Effector memory CD4-positive, alpha-beta T cell (primary cell): ENCODE measurements at regions not wholly inside any gene's neighbourhood (a gene's known extent, or its start where the extent isn't known, plus 50 kb on each side); places are given as distances from the start of the nearest gene placed in this dataset.

ENCODE experiments used
- DNase-seq, 3 donors: peaks; one replicate each; pipeline ENCODE4 v3.0.0-alpha.2; 2020
- H3K27ac ChIP-seq: 2 replicates; pipeline ENCODE4 v1.7.0; 2013; ENCODE audit warnings: mild to moderate bottlenecking, low read length, moderate library complexity; ENCODE audit not compliant: insufficient read depth, poor library complexity, severe bottlenecking
- H3K27me3 ChIP-seq: replicated peaks from 2 replicates; pipeline ENCODE4 v1.7.0; 2013; ENCODE audit warnings: mild to moderate bottlenecking, low read length; ENCODE audit not compliant: insufficient read depth, control insufficient read depth, poor library complexity, severe bottlenecking
- H3K36me3 ChIP-seq: 2 replicates; pipeline ENCODE4 v1.7.0; 2013; ENCODE audit warnings: mild to moderate bottlenecking, low read length, moderate library complexity; ENCODE audit not compliant: control insufficient read depth, insufficient read depth
- H3K4me1 ChIP-seq: 2 replicates; pipeline ENCODE4 v1.7.0; 2013; ENCODE audit warnings: low read length, mild to moderate bottlenecking; ENCODE audit not compliant: control insufficient read depth, insufficient read depth, poor library complexity, severe bottlenecking
- H3K4me3 ChIP-seq: 2 replicates; pipeline ENCODE4 v1.7.0; 2013; ENCODE audit warnings: low read length, low read depth, mild to moderate bottlenecking; ENCODE audit not compliant: insufficient read depth, poor library complexity, severe bottlenecking
- H3K9me3 ChIP-seq: 2 replicates; pipeline ENCODE4 v1.7.0; 2013; ENCODE audit warnings: mild to moderate bottlenecking, low read length, moderate library complexity; ENCODE audit not compliant: control insufficient read depth

DNA sequence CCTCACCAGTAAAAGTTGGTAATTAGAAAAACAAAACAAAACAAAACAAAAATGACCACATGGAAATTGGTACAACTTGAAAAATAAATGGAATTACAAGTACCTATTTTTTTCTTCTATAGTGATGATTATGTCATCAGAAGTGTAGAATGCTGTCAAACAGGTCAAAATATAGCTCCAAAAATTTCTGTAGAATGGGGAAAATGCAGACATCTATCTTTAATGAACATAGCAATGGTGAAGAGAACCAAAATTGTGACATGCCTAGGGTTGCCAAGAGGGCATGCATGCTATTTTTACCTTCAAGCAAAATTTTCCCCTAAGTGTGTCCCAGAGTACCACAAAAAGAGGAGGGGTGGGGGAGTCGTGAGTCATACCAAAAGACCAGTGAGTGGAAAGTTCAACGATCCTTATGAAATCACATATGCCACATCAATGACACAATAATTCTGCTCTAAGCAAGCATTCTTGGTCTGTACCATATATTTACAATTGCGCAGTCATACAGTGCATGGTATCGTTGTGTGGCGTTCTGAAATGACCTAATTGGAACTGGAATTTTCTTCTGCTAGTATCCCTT lies 1436.4 kb downstream of the SUCLG1 start:
- no peak for DNase-seq
- Histone ChIP-seq H3K27me3 (no peaks in the 10 kb centered on the region), H3K27ac (no peak overlapping the region), H3K4me3 (no peak overlapping the region), H3K36me3 (no peaks in the 10 kb centered on the region), H3K4me1 (no peaks in the 10 kb centered on the region), H3K9me3 (no peaks in the 10 kb centered on the region)

DNA sequence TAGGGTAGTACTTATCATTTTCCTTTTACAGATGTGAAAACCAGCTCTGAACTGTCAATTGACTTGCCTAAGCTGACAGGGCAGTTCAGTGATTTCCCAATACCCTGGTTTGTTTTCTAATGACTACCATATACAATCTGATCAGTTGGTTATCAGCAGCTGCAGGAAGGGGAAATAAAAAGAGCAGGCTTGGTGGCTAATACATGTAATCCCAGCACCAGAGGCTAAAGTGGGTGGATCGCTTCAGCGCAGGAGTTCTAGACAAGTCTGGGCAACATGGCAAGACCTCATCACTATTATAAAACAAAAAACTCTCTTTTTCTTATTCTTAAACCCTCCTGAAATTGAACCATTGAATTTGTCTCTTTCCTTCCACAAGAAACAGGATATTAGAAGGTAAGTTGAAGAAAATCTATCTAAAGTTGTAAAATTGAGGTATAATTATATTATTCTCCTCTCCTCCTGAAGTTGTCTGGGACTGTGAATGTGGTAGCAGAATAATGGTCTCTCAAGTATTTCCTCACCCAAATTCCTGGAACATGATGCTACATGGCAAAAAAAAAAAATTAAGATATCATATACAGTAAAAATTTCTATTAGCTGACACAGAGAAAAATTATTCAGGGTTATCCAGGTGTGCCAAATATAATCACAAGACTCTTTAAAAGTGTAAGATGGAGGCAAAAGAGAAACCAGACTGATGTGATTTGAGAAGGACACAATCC lies 1441.6 kb downstream of the SUCLG1 start:
- H3K27ac ChIP-seq = no peak overlapping the region
- no peaks in the 10 kb centered on the region for H3K4me1 ChIP-seq
- H3K27me3 ChIP-seq = no peaks in the 10 kb centered on the region
- no peaks in the 10 kb centered on the region for H3K9me3 ChIP-seq
- no peak for DNase-seq
- H3K4me3 ChIP-seq = no peak overlapping the region
- no peaks in the 10 kb centered on the region for H3K36me3 ChIP-seq

DNA sequence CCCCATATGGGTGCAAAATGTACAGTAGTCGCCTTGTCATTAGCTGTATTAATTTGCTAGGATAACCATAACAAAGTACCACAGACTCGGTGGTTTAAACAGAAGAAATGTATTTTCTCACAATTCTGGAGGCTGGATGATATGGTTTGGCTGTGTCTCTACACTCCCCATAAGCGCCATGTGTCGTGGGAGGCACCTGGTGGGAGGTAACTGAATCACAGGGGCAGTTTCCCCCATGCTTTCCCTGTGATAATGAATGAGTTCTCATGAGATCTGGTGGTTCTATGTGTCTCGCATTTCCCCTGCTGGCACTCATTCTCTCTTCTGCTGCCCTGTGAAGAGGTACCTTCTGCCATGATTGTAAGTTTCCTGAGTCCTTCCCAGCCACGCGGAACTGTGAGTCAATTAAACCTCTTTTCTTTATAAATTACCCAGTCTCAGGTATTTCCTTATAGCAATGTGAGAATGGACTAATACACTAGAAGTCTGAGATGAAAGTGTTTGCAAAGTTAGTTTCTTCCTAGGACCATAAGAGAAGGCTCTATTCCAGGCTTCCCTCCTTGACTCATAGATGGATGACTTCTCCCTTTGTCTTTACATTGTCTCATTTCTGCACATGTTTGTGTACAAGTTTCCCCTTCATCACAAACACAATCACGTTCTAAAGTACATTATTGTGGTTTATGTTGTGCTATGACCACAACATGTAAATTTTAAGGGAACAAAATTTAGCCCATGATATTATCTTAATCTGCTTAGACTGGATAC lies 1442.6 kb downstream of the SUCLG1 start:
- H3K27me3 ChIP-seq = no peaks in the 10 kb centered on the region
- no peak overlapping the region for H3K27ac ChIP-seq
- no peaks in the 10 kb centered on the region for H3K9me3 ChIP-seq
- no peak for DNase-seq
- H3K4me3 ChIP-seq = no peak overlapping the region
- H3K4me1 ChIP-seq = no peaks in the 10 kb centered on the region
- no peaks in the 10 kb centered on the region for H3K36me3 ChIP-seq

DNA sequence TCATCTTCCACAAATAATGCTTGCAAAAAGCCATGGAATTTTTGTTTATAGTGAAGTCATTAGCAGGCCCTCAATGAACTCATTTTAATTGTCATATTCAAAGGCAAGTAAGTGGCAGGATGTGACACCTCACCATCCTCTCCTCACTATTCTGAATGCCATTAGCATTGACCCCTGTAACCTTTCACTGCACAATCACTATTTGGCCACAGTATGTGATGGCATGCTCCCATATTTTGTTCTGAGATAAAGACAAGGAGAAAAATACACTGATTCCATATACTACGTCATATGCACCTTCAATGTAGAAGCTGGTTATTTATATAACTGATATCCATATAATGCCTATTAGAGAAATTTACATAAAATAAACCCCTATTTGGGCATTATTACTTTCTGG lies 1443.2 kb downstream of the SUCLG1 start:
- H3K9me3 ChIP-seq = no peaks in the 10 kb centered on the region
- DNase-seq = no peak
- H3K27me3 ChIP-seq = no peaks in the 10 kb centered on the region
- H3K4me1 ChIP-seq = no peaks in the 10 kb centered on the region
- H3K36me3 ChIP-seq = no peaks in the 10 kb centered on the region
- no peak overlapping the region for H3K4me3 ChIP-seq
- no peak overlapping the region for H3K27ac ChIP-seq

DNA sequence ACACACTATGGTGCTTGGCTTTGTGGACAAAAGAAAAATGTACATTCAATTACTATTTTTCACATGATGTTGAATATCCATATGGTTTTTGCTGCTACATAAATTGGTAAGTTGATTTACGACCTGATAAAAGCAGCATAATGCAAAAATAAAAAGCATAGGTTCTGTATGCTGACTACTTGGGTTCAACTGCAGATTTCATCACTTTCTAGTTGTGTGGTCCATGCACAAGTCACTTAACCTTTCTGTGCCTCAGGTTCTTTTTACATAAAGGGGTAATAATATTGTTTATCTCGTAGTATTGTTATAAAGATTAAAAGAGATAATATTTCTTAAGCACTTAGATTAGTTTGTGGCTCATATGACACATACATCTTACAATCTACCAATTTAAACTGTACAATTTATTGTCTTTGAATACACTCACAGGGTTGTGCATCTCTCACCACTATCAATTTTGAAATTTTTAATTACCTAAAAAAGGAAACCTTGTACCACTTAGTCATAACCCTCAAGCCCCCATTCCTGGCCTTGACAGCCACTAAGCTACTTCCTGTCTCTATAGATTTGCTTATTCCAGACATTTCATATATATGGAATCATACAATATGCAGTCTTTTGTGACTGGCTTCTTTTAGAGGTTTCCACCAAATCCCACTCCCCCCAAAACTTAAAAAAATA lies 1443.9 kb downstream of the SUCLG1 start:
- Histone ChIP-seq H3K27ac (no peak overlapping the region), H3K4me1 (no peaks in the 10 kb centered on the region), H3K27me3 (no peaks in the 10 kb centered on the region), H3K9me3 (no peaks in the 10 kb centered on the region), H3K36me3 (no peaks in the 10 kb centered on the region), H3K4me3 (no peak overlapping the region)
- DNase-seq = no peak

DNA sequence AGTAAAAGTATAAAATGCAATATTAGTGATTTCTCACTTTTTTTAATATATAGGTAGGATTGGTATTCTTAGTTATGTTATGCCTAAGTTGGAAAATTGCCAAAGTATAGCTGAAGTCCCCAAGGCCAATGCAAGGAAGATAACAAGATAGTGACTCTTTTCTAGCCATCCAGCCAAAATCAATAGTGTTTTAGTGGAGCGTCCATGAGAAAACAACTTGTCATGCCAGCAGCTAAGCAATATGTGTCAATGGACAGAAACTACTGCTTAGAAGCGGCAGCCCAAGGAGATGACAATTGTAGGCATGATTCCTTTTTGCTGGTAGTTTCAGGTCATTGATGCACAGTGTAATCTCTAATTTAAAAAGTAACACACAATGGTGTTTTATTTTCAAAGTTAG lies 1444.6 kb downstream of the SUCLG1 start:
- no peak for DNase-seq
- Histone ChIP-seq H3K9me3 (no peaks in the 10 kb centered on the region), H3K4me3 (no peak overlapping the region), H3K27ac (no peak overlapping the region), H3K36me3 (no peaks in the 10 kb centered on the region), H3K27me3 (no peaks in the 10 kb centered on the region), H3K4me1 (no peaks in the 10 kb centered on the region)

DNA sequence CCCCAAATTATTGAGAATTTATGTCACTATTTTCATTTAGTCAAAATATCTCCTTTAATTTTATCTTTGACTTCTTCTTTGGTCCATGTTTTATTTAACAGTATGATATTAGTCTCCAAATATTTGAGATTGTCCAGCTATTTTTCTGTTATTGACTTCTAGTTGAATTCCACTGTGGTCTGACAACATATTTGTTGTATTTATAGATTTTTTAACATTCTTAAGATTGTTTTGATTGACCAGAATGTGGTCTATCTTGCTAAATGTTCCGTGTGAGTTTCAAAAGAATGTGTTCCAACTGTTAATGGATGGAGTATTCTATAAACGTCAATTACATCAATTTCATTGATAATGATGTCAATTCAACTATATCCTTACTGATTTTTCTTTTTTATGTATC lies 1452.1 kb downstream of the SUCLG1 start:
- Histone ChIP-seq H3K4me3 (no peak overlapping the region), H3K9me3 (no peaks in the 10 kb centered on the region)
- no peak for DNase-seq

DNA sequence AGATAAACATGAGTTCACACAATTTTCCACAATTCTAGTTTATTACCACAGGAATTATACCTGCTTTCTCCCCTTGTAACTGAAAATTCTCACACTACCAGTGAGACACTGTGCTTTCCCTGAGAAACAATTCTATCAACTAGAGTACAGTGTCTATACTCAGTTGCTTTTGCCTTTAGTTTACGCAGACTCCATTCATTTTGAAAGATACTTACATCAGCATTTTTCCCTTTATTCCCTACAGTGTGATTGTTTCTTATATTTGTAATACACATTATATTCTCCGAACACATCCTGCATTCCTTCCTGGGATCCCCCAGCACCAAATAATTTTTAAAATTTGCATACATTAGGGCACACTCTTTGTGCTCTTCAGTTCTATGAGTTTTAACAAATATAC lies 1455.5 kb downstream of the SUCLG1 start:
- Histone ChIP-seq H3K4me3 (no peak overlapping the region), H3K27ac (no peak overlapping the region), H3K4me1 (no peaks in the 10 kb centered on the region), H3K27me3 (no peaks in the 10 kb centered on the region), H3K36me3 (no peaks in the 10 kb centered on the region), H3K9me3 (no peaks in the 10 kb centered on the region)
- no peak for DNase-seq

More for the DNA sequence above, 1452.1 kb downstream of the SUCLG1 start:
- H3K27me3 ChIP-seq = no peaks in the 10 kb centered on the region
- H3K36me3 ChIP-seq = no peaks in the 10 kb centered on the region
- H3K4me1 ChIP-seq = no peaks in the 10 kb centered on the region
- H3K27ac ChIP-seq = no peak overlapping the region

DNA sequence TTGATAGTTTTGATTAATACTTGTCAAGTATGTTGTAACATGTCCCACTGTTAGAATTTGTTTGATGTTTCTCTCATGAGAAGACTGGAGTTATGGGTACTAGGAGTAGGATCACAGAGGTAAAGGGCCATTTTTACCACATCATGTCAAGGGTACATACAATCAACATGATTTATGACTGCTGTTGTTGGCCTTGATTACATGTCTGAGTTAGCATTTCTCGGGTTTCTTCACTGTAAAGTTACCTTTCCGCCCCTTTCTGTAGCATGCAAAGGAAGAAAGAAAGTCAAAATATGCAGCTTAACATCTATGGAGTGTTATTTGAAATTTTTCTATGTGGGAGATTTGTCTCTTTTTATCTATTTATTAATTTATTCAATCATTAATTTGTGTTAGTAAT lies 1456.4 kb downstream of the SUCLG1 start:
- no peak overlapping the region for H3K4me3 ChIP-seq
- no peaks in the 10 kb centered on the region for H3K9me3 ChIP-seq
- no peaks in the 10 kb centered on the region for H3K4me1 ChIP-seq
- no peak for DNase-seq
- no peaks in the 10 kb centered on the region for H3K27me3 ChIP-seq
- H3K27ac ChIP-seq = no peak overlapping the region
- H3K36me3 ChIP-seq = no peaks in the 10 kb centered on the region

DNA sequence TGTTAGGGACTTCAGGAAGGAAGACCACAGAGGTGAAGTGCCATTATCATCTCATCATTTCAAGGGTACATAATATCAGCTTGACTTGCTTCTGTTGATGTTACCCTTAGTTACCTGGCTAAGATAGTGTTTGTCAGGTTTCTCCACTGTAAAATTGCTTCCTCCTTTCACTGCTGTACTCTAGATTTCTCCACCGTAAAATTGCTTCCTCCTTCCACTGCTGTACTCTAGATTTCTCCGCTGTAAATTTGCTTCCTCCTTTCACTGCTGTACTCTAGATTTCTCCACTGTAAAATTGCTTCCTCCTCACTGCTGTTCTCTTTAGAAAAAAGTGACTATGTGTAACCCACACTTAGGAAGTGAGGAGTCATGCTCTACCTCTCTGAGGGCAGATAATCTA lies 1460.3 kb downstream of the SUCLG1 start:
- Histone ChIP-seq H3K27me3 (no peaks in the 10 kb centered on the region), H3K4me3 (no peak overlapping the region)

More for the DNA sequence above, 1460.3 kb downstream of the SUCLG1 start:
- Histone ChIP-seq H3K27ac (no peak overlapping the region), H3K9me3 (no peaks in the 10 kb centered on the region), H3K36me3 (no peaks in the 10 kb centered on the region), H3K4me1 (no peaks in the 10 kb centered on the region)
- no peak for DNase-seq
